K562 (cell line): ENCODE measurements at regions not wholly inside any gene's neighbourhood (a gene's known extent, or its start where the extent isn't known, plus 50 kb on each side); places are given as distances from the start of the nearest gene placed in this dataset.

Source experiments
- ATAC-seq: fragments of 200-7000 bp; cut with Tn5 transposase; 3 replicates; pipeline ENCODE4 v1.9.1; 2020; ENCODE audit warnings: moderate library complexity
- BruUV-seq: library from RNA; stranded (reverse); fragments of 400-500 nt; replicated peaks from 2 replicates; lab custom pipeline; 2021; lab: Mats Ljungman, UMichigan
- CTCF ChIA-PET: fragments of 300-600 bp; formaldehyde crosslinking; extraction: SDS; loops from one replicate; lab custom pipeline; 2021; ENCODE audit warnings: low intra/inter-chr PET ratio; lab: Yijun Ruan, JAX
- POLR2A ChIA-PET: fragments of 300-600, 350-650 bp; sonication (Branson Sonifier 250); formaldehyde crosslinking; extraction: SDS; loops from one replicate; lab custom pipeline; 2021; ENCODE audit warnings: antibody characterized with exemption, inconsistent platforms; lab: Yijun Ruan, JAX
- DNase-seq, 4 experiments: peaks; one replicate each; pipeline versions ENCODE4 v3.0.0 to v3.0.0-alpha.2; 2011 to 2018; ENCODE audit warnings: low spot score in 3 of 4, mixed read lengths in 3 of 4; ENCODE audit errors: extremely low read depth in 1 of 4
- FAIRE-seq: peaks from 2 replicates; lab custom pipeline; 2011; peaks lifted over from hg19 to GRCh38; lab: Jason Lieb, UNC
- H2AFZ ChIP-seq: 2 replicates; pipeline ENCODE4 v1.6.0; 2011; ENCODE audit warnings: low read depth, low read length, control low read depth, inconsistent platforms
- H3K27ac ChIP-seq: fragments of 200-600 bp; 3 replicates; pipeline ENCODE4 v1.8.0; 2011; ENCODE audit warnings: low read depth, mild to moderate bottlenecking, control low read depth, inconsistent platforms, low read length, moderate library complexity, mixed read lengths; ENCODE audit errors: extremely low read depth
- H3K27me3 ChIP-seq, 2 experiments: fragments of 300-600 bp in 1 of 2; 2 replicates in 1 of 2; 3 replicates in 1 of 2; pipeline versions ENCODE4 v1.6.0 to v1.8.0; 2011; ENCODE audit warnings: inconsistent platforms in 2 of 2, low read length in 2 of 2, mild to moderate bottlenecking in 1 of 2, mixed read lengths in 1 of 2, moderate library complexity in 1 of 2; ENCODE audit not compliant: control insufficient read depth in 2 of 2, insufficient read depth in 2 of 2
- H3K36me3 ChIP-seq: fragments of 300-600 bp; 3 replicates; pipeline ENCODE4 v1.8.0; 2011; ENCODE audit warnings: mild to moderate bottlenecking, low read length, inconsistent platforms; ENCODE audit not compliant: control insufficient read depth, insufficient read depth
- H3K4me1 ChIP-seq, 2 experiments: fragments of 200-600 bp in 1 of 2; replicated peaks in 1 of 2; 2 replicates in 1 of 2; 3 replicates in 1 of 2; pipeline versions ENCODE4 v1.5.1 to v1.8.0; 2011; ENCODE audit warnings: inconsistent platforms in 2 of 2, low read length in 2 of 2, mild to moderate bottlenecking in 1 of 2, mixed read lengths in 1 of 2, moderate library complexity in 1 of 2; ENCODE audit not compliant: control insufficient read depth in 2 of 2, insufficient read depth in 2 of 2
- H3K4me2 ChIP-seq: 2 replicates; pipeline ENCODE4 v1.6.1; 2011; ENCODE audit warnings: low read length, control low read depth, inconsistent platforms, mixed read lengths; ENCODE audit not compliant: insufficient read depth
- H3K4me3 ChIP-seq: fragments of 200-600 bp; sonication (generic), shearing (Covaris generic); 2 replicates; pipeline ENCODE4 v1.5.1; 2016; ENCODE audit warnings: control low read depth, inconsistent platforms
- H3K79me2 ChIP-seq: fragments of 200-600 bp; 3 replicates; pipeline ENCODE4 v1.8.0; 2011; ENCODE audit warnings: low read length, inconsistent platforms; ENCODE audit not compliant: control insufficient read depth, insufficient read depth
- H3K9ac ChIP-seq, 2 experiments: 2 replicates each; pipeline versions ENCODE4 v1.6.0 to v1.6.1; 2011; ENCODE audit warnings: low read depth in 2 of 2, low read length in 2 of 2, control low read depth in 1 of 2, inconsistent platforms in 1 of 2, mild to moderate bottlenecking in 1 of 2, mixed read lengths in 1 of 2; ENCODE audit not compliant: insufficient read depth in 1 of 2
- H3K9me1 ChIP-seq: one replicate; pipeline ENCODE4 v1.6.0; 2011; ENCODE audit warnings: inconsistent platforms, mild to moderate bottlenecking, low read length, moderate library complexity; ENCODE audit not compliant: control insufficient read depth, insufficient read depth
- H3K9me3 ChIP-seq: replicated peaks from 2 replicates; pipeline ENCODE4 v1.5.1; 2011; ENCODE audit warnings: low read depth, low read length, inconsistent platforms; ENCODE audit not compliant: control insufficient read depth, insufficient read depth
- H4K20me1 ChIP-seq: replicated peaks from 2 replicates; pipeline ENCODE4 v1.6.1; 2011; ENCODE audit warnings: low read length, inconsistent platforms, mixed read lengths; ENCODE audit not compliant: control insufficient read depth, insufficient read depth
- CBFA2T2 ChIP-seq: fragments of 450-650 bp; conservative IDR thresholded peaks from 2 replicates; pipeline ENCODE4 v1.6.1; 2017; ENCODE audit warnings: mild to moderate bottlenecking
- EWSR1 ChIP-seq: fragments of 450-650 bp; IDR thresholded peaks from 2 replicates; pipeline ENCODE4 v1.6.1; 2018; ENCODE audit warnings: borderline replicate concordance, mild to moderate bottlenecking, low read depth, moderate library complexity; ENCODE audit not compliant: partially characterized antibody
- MCM3 ChIP-seq: fragments of 450-650 bp; IDR thresholded peaks from 2 replicates; pipeline ENCODE4 v1.6.1; 2016
- MCM5 ChIP-seq: fragments of 450-650 bp; IDR thresholded peaks from 2 replicates; pipeline ENCODE4 v1.6.1; 2016; ENCODE audit warnings: low read depth
- NELFE ChIP-seq: IDR thresholded peaks from 2 replicates; pipeline ENCODE4 v1.6.1; 2011; ENCODE audit warnings: mild to moderate bottlenecking; ENCODE audit not compliant: insufficient read depth, insufficient read length
- NR0B1 ChIP-seq: fragments of 450-650 bp; IDR thresholded peaks from one replicate; pipeline ENCODE4 v1.6.1; 2018; ENCODE audit warnings: mild to moderate bottlenecking, moderate library complexity; ENCODE audit not compliant: partially characterized antibody
- POLR2B ChIP-seq: fragments of 450-650 bp; IDR thresholded peaks from 2 replicates; pipeline ENCODE4 v1.6.1; 2018; ENCODE audit warnings: low read depth; ENCODE audit not compliant: partially characterized antibody
- RREB1 ChIP-seq: fragments of 250-450 bp; sonication (Bioruptor Pico); IDR thresholded peaks from 2 replicates; pipeline ENCODE4 v1.4.0; 2020
- ZBTB11 ChIP-seq, 3 experiments: fragments of 200-800 bp in 1 of 3; fragments of 250-450 bp in 1 of 3; fragments of 450-650 bp in 1 of 3; sonication (Bioruptor Pico) in 1 of 3; sonication (Bioruptor generic) in 1 of 3; formaldehyde crosslinking in 1 of 3; IDR thresholded peaks; 2 replicates each; pipeline versions ENCODE4 v1.6.1 to v1.8.0; 2016 to 2022; ENCODE audit warnings: mild to moderate bottlenecking in 2 of 3, missing genetic modification characterization in 2 of 3, missing compliant biosample characterization in 1 of 3, moderate library complexity in 1 of 3
- ZNF12 ChIP-seq: sonication (generic); formaldehyde crosslinking; IDR thresholded peaks from 2 replicates; pipeline ENCODE4 v1.4.0; 2020; ENCODE audit warnings: mild to moderate bottlenecking, missing genetic modification reagents
- ZNF121 ChIP-seq: sonication (generic); formaldehyde crosslinking; conservative IDR thresholded peaks from 2 replicates; pipeline ENCODE4 v1.8.0; 2022; ENCODE audit warnings: missing genetic modification reagents
- ZNF584 ChIP-seq: fragments of 200-800 bp; sonication (Bioruptor generic); IDR thresholded peaks from 2 replicates; pipeline ENCODE4 v1.6.1; 2016; ENCODE audit warnings: low read depth, mild to moderate bottlenecking, missing genetic modification characterization, missing compliant biosample characterization
- WGBS: fragments of 100-300 bp; shearing (Covaris generic); methylation state at CpG from one replicate; pipeline ENCODE4 v1.1.6; 2016; ENCODE audit warnings: low coverage, mixed read lengths; ENCODE audit not compliant: insufficient coverage; ENCODE audit errors: missing lambda C conversion rate; 5-methylcytosine and 5-hydroxymethylcytosine counted together
- in situ Hi-C: fragments of 300-500 bp; cut with MboI; formaldehyde crosslinking; loops from 4 replicates; pipeline ENCODE4 v1.15.0; 2018; ENCODE audit warnings: inconsistent platforms, mixed read lengths
- intact Hi-C: fragments of 100-400 bp; cut with micrococcal nuclease; formaldehyde crosslinking; loops from 2 replicates; pipeline ENCODE4 v1.14.2; 2022

DNA sequence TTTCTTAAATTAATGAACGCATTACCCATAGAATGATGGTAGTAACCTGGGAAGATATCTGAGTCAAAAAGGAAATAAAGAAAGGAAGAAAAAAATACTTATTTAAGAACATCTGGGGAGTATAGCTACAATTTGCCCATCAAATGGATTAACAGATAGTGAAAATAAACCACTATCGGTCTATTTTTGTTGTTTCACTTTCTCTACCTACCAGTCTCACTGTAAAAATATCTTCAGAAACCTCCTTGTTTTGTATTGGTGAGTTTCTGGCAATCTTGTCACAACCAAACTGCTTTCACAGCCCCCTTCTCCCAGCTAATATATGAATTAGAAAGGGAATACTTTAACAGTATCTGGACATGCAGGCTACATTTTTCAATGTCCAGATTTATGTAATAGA, 783.5 kb downstream of the STPG2 start:
- no peak for ATAC-seq
- POLR2A ChIA-PET, result no interaction called here
- Histone ChIP-seq H3K9me3 (no peaks in the 10 kb centered on the region), H3K9ac (no peak overlapping the region), H4K20me1 (no peaks in the 10 kb centered on the region), H3K4me1 (no peaks in the 10 kb centered on the region), H3K36me3 (no peaks in the 10 kb centered on the region), H2AFZ (no peak overlapping the region), H3K27me3 (no peaks in the 10 kb centered on the region), H3K9me1 (no peaks in the 10 kb centered on the region), H3K79me2 (no peaks in the 10 kb centered on the region), H3K27ac (no peak overlapping the region), H3K4me3 (no peak overlapping the region), H3K4me2 (no peak overlapping the region)
- no peak for FAIRE-seq
- TF ChIP-seq CBFA2T2 (no peak), MCM5 (no peak), MCM3 (no peak), NR0B1 (no peak), RREB1 (CRISPR knock-in tag) (no peak), ZNF584 (CRISPR knock-in tag) (no peak), ZBTB11 (CRISPR knock-in tag; IDR thresholded peaks at IDR 0.05) (no peak), POLR2B (no peak), ZNF121 (CRISPR knock-in tag) (no peak), NELFE (no peak), EWSR1 (no peak), ZNF12 (CRISPR knock-in tag) (no peak)
- 15% methylated on average over 2 of the region's 2 CpGs for WGBS
- no TSS peak for BruUV-seq
- intact Hi-C loops (no loop called here), in situ Hi-C loops (no loop called here)
- CTCF ChIA-PET, result no interaction called here
- DNase-seq, result no peak
